H1 (cell line): ENCODE measurements at regions not wholly inside any gene's neighbourhood (a gene's known extent, or its start where the extent isn't known, plus 50 kb on each side); places are given as distances from the start of the nearest gene placed in this dataset.

Experiments
- CTCF ChIA-PET: fragments of 300-600 bp; sonication (Branson Sonifier 250); formaldehyde crosslinking; loops from one replicate; lab custom pipeline; 2021; ENCODE audit not compliant: partially characterized antibody; lab: Charles Lee
- POLR2A ChIA-PET: fragments of 300-600 bp; sonication (Branson Sonifier 250); formaldehyde crosslinking; loops from one replicate; lab custom pipeline; 2021; ENCODE audit warnings: inconsistent platforms; ENCODE audit not compliant: partially characterized antibody; lab: Charles Lee
- DNase-seq, 2 experiments: peaks; one replicate each; pipeline versions ENCODE4 v3.0.0 to v3.0.0-alpha.2; 2010 to 2022; ENCODE audit warnings: low spot score in 2 of 2, low read depth in 1 of 2, mixed read lengths in 1 of 2
- FAIRE-seq: peaks from 2 replicates; lab custom pipeline; 2011; peaks lifted over from hg19 to GRCh38; lab: Jason Lieb, UNC
- H2AFZ ChIP-seq: 2 replicates; pipeline ENCODE4 v1.8.1; 2012; ENCODE audit warnings: low read length, inconsistent platforms
- H2AK5ac ChIP-seq: 2 replicates; pipeline ENCODE4 v1.6.1; 2013; ENCODE audit warnings: low read depth, low read length
- H2BK120ac ChIP-seq: replicated peaks from 2 replicates; pipeline ENCODE3; 2013; ENCODE audit warnings: low read depth, low read length, inconsistent platforms
- H2BK12ac ChIP-seq: 2 replicates; pipeline ENCODE4 v1.6.1; 2013; ENCODE audit warnings: low read depth, low read length
- H2BK15ac ChIP-seq: 2 replicates; pipeline ENCODE4 v1.6.1; 2013; ENCODE audit warnings: low read length
- H2BK20ac ChIP-seq: 2 replicates; pipeline ENCODE4 v1.6.1; 2013; ENCODE audit warnings: low read length
- H2BK5ac ChIP-seq: 2 replicates; pipeline ENCODE4 v1.6.1; 2013; ENCODE audit warnings: low read depth, low read length
- H3K14ac ChIP-seq: 2 replicates; pipeline ENCODE4 v1.6.1; 2013; ENCODE audit warnings: inconsistent platforms; ENCODE audit not compliant: insufficient read length
- H3K18ac ChIP-seq: 2 replicates; pipeline ENCODE4 v1.6.1; 2013; ENCODE audit warnings: low read length; ENCODE audit errors: extremely low read depth
- H3K23ac ChIP-seq: 2 replicates; pipeline ENCODE4 v1.6.1; 2013; ENCODE audit warnings: inconsistent platforms; ENCODE audit not compliant: insufficient read length
- H3K23me2 ChIP-seq: 2 replicates; pipeline ENCODE4 v1.6.1; 2013; ENCODE audit warnings: low read depth, low read length
- H3K27ac ChIP-seq: 2 replicates; pipeline ENCODE4 v1.6.1; 2011; ENCODE audit warnings: low read depth, low read length, inconsistent platforms
- H3K27me3 ChIP-seq, 4 experiments: replicated peaks in 1 of 4; 1 replicate in 1 of 4; 2 replicates in 3 of 4; pipeline versions ENCODE4 v1.6.1 to v1.8.1; 2011 to 2013; ENCODE audit warnings: low read length in 3 of 4, mild to moderate bottlenecking in 3 of 4, inconsistent platforms in 2 of 4, mixed read lengths in 2 of 4, moderate library complexity in 1 of 4; ENCODE audit not compliant: control insufficient read depth in 3 of 4, insufficient read depth in 3 of 4; ENCODE audit errors: extremely low read depth in 1 of 4
- H3K36me3 ChIP-seq, 4 experiments: 2 replicates each; pipeline versions ENCODE4 v1.6.1 to v1.8.1; 2011 to 2013; ENCODE audit warnings: mild to moderate bottlenecking in 4 of 4, low read length in 3 of 4, moderate library complexity in 2 of 4, control low read depth in 1 of 4, inconsistent platforms in 1 of 4; ENCODE audit not compliant: insufficient read depth in 4 of 4, control insufficient read depth in 2 of 4
- H3K4ac ChIP-seq: replicated peaks from 2 replicates; pipeline ENCODE3; 2013; ENCODE audit warnings: low read length, low read depth, mixed read lengths, inconsistent platforms; ENCODE audit not compliant: insufficient read length
- H3K4me1 ChIP-seq, 4 experiments: replicated peaks in 1 of 4; 1 replicate in 1 of 4; 2 replicates in 3 of 4; pipeline versions ENCODE4 v1.6.1 to v1.8.1; 2011 to 2013; ENCODE audit warnings: low read length in 3 of 4, inconsistent platforms in 2 of 4, mixed read lengths in 1 of 4; ENCODE audit not compliant: insufficient read depth in 4 of 4, control insufficient read depth in 3 of 4
- H3K4me2 ChIP-seq, 2 experiments: 2 replicates each; pipeline versions ENCODE4 v1.6.1 to v1.8.1; 2011 to 2013; ENCODE audit warnings: low read depth in 2 of 2, low read length in 2 of 2, control low read depth in 1 of 2, inconsistent platforms in 1 of 2, mild to moderate bottlenecking in 1 of 2; ENCODE audit not compliant: insufficient read depth in 1 of 2
- H3K4me3 ChIP-seq, 4 experiments: fragments of 200-600, 300-600 bp in 1 of 4; sonication (generic), shearing (Covaris generic), sonication (Bioruptor Twin) in 1 of 4; 2 replicates each; pipeline versions ENCODE4 v1.5.1 to v1.8.1; 2011 to 2016; ENCODE audit warnings: low read length in 4 of 4, low read depth in 3 of 4, control low read depth in 2 of 4, inconsistent platforms in 2 of 4, mild to moderate bottlenecking in 2 of 4, mixed read lengths in 1 of 4, moderate library complexity in 1 of 4; ENCODE audit not compliant: insufficient read depth in 2 of 4; ENCODE audit errors: extremely low read depth in 1 of 4
- H3K56ac ChIP-seq: replicated peaks from 2 replicates; pipeline ENCODE3; 2013; ENCODE audit warnings: low read depth, mild to moderate bottlenecking, mixed read lengths, low read length, inconsistent platforms; ENCODE audit not compliant: insufficient read length
- H3K79me1 ChIP-seq: 2 replicates; pipeline ENCODE4 v1.6.1; 2013; ENCODE audit warnings: low read depth, low read length, control low read depth
- H3K79me2 ChIP-seq, 2 experiments: 2 replicates each; pipeline versions ENCODE4 v1.6.1 to v1.8.1; 2012 to 2013; ENCODE audit warnings: low read length in 2 of 2, mild to moderate bottlenecking in 2 of 2, inconsistent platforms in 1 of 2; ENCODE audit not compliant: insufficient read depth in 2 of 2, control insufficient read depth in 1 of 2
- H3K9ac ChIP-seq, 4 experiments: replicated peaks in 1 of 4; 1 replicate in 1 of 4; 2 replicates in 3 of 4; pipeline versions ENCODE4 v1.6.1 to v1.8.1; 2011 to 2013; ENCODE audit warnings: low read depth in 3 of 4, low read length in 3 of 4, control low read depth in 2 of 4, mild to moderate bottlenecking in 2 of 4, moderate library complexity in 2 of 4, inconsistent platforms in 1 of 4; ENCODE audit errors: extremely low read depth in 1 of 4
- H3K9me3 ChIP-seq, 2 experiments: 2 replicates each; pipeline versions ENCODE4 v1.6.1 to v1.8.1; 2012 to 2013; ENCODE audit warnings: mild to moderate bottlenecking in 2 of 2, moderate library complexity in 2 of 2, control low read depth in 1 of 2, inconsistent platforms in 1 of 2, low read depth in 1 of 2, low read length in 1 of 2, mixed read lengths in 1 of 2; ENCODE audit not compliant: insufficient read depth in 2 of 2
- H4K20me1 ChIP-seq, 2 experiments: replicated peaks in 1 of 2; 2 replicates each; pipeline versions ENCODE3 to v1.8.1; 2011 to 2013; ENCODE audit warnings: inconsistent platforms in 2 of 2, low read length in 2 of 2, mild to moderate bottlenecking in 1 of 2; ENCODE audit not compliant: insufficient read depth in 2 of 2, control insufficient read depth in 1 of 2
- H4K5ac ChIP-seq: 2 replicates; pipeline ENCODE4 v1.6.1; 2013; ENCODE audit warnings: low read length, low read depth, mixed read lengths, inconsistent platforms; ENCODE audit not compliant: insufficient read length
- H4K8ac ChIP-seq: 2 replicates; pipeline ENCODE4 v1.8.0; 2013; ENCODE audit warnings: mild to moderate bottlenecking, moderate library complexity, low read length, inconsistent platforms; ENCODE audit not compliant: insufficient read depth; ENCODE audit errors: extremely low read depth
- H4K91ac ChIP-seq: replicated peaks from 2 replicates; pipeline ENCODE3; 2013; ENCODE audit warnings: low read length, mixed read lengths, inconsistent platforms; ENCODE audit not compliant: insufficient read length
- ASH2L ChIP-seq: fragments of 200-600, 300-600 bp; sonication (generic); IDR thresholded peaks from one replicate; pipeline ENCODE4 v1.7.1; 2017; ENCODE audit warnings: low read length
- ATF2 ChIP-seq: IDR thresholded peaks from 2 replicates; pipeline ENCODE4 v1.6.1; 2012; ENCODE audit warnings: low read length, inconsistent platforms
- ATF3 ChIP-seq: IDR thresholded peaks from 2 replicates; pipeline ENCODE4 v1.6.1; 2011; ENCODE audit warnings: low read depth, mild to moderate bottlenecking, low read length; ENCODE audit not compliant: insufficient read depth
- CEBPB ChIP-seq: IDR thresholded peaks from 2 replicates; pipeline ENCODE4 v1.6.1; 2012; ENCODE audit warnings: low read depth, low read length
- KDM4A ChIP-seq: IDR thresholded peaks from one replicate; pipeline ENCODE4 v1.7.1; 2012; ENCODE audit warnings: low read depth, mild to moderate bottlenecking, moderate library complexity, low read length, inconsistent platforms; ENCODE audit not compliant: severe bottlenecking
- MAX ChIP-seq: IDR thresholded peaks from 2 replicates; pipeline ENCODE4 v1.6.1; 2012; ENCODE audit warnings: inconsistent platforms
- POLR2AphosphoS5 ChIP-seq: IDR thresholded peaks from 2 replicates; pipeline ENCODE4 v1.6.1; 2011; ENCODE audit warnings: low read depth, low read length
- SRF ChIP-seq: IDR thresholded peaks from 2 replicates; pipeline ENCODE4 v1.6.1; 2011; ENCODE audit warnings: mild to moderate bottlenecking, low read depth, low read length, moderate library complexity
- TAF1 ChIP-seq: IDR thresholded peaks from 2 replicates; pipeline ENCODE4 v1.6.1; 2011; ENCODE audit warnings: mild to moderate bottlenecking, low read depth, low read length
- WGBS, 2 experiments: shearing (Covaris generic) in 1 of 2; methylation state at CpG; one replicate each; pipeline versions ENCODE4 v1.1.6 to v1.1.7; 2013 to 2015; ENCODE audit warnings: low lambda C conversion rate in 2 of 2, mixed read lengths in 2 of 2, inconsistent platforms in 1 of 2, low coverage in 1 of 2, missing lambda C conversion rate in 1 of 2; ENCODE audit not compliant: insufficient replicate concordance in 2 of 2, insufficient coverage in 1 of 2, insufficient read length in 1 of 2; ENCODE audit errors: extremely low coverage in 1 of 2, missing lambda C conversion rate in 1 of 2; 5-methylcytosine and 5-hydroxymethylcytosine counted together
- TF ChIP-seq, protein P1 (sequence below), 3 experiments: IDR thresholded peaks; 1 replicate in 2 of 3; 2 replicates in 1 of 3; pipeline versions ENCODE4 v1.5.1 to v1.6.1; 2011; ENCODE audit warnings: low read length in 3 of 3, mild to moderate bottlenecking in 3 of 3, inconsistent platforms in 2 of 3, low read depth in 1 of 3, moderate library complexity in 1 of 3; ENCODE audit not compliant: insufficient read depth in 1 of 3; ENCODE audit errors: control extremely low read depth in 1 of 3

DNA sequence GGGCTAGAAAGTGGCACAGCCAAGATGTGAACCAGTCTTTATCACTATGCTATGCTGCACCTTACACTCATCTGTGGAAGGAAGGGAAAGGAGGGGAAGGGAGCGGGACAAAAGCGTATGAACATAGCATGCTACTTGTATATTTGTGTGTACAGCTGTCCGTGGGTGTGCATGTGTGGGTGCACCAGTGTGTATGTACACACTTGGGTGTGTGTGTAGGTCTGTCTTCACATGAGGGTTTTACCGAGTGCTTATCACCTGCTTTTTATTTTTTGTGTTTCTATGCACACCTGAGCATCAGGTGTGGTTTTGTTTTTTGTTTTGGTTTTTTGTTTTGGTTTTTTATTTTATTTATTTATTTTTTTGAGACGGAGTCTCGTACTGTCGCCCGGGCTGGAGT, 255.7 kb downstream of the RRAGC start:
- Histone ChIP-seq H3K4me1 (peaks cover 0 to 4% (median 4%) of the 10 kb centered on the region in 4 experiments; a peak in 5 of 7 replicates), H2BK20ac (no peak overlapping the region), H3K23ac (no peak overlapping the region), H2BK15ac (no peak overlapping the region), H2BK5ac (no peak overlapping the region), H3K56ac (no peak overlapping the region), H4K91ac (no peak overlapping the region), H3K4ac (no peak overlapping the region), H4K8ac (no peak overlapping the region), H3K9me3 (no peaks in the 10 kb centered on the region), H3K36me3 (no peaks in the 10 kb centered on the region), H3K4me3 (no peak overlapping the region), H3K23me2 (no peaks in the 10 kb centered on the region), H3K79me2 (no peaks in the 10 kb centered on the region), H3K27me3 (peaks cover 5 to 40% (median 19%) of the 10 kb centered on the region in 4 experiments), H3K79me1 (no peaks in the 10 kb centered on the region), H4K20me1 (peaks cover 0 to 2% of the 10 kb centered on the region in 2 experiments), H3K18ac (no peak overlapping the region), H2AFZ (no peak overlapping the region), H4K5ac (no peak overlapping the region), H3K4me2 (no peak overlapping the region), H3K14ac (no peak overlapping the region), H2BK120ac (no peak overlapping the region), H2BK12ac (no peak overlapping the region), H3K9ac (no peak overlapping the region), H2AK5ac (no peak overlapping the region), H3K27ac (no peak overlapping the region)
- CTCF ChIA-PET: interaction anchor here (1.2 to 1.5 kb wide), 3 partner anchors 10 to 221 kb away, joined by 4 read pairs; no protein-coding TSS in a partner anchor
- no peak for DNase-seq
- 75% methylated on average over 8 of the region's 8 CpGs; no CpG with 5 or more reads in 1 of the 2 experiments for WGBS, 2 experiments
- POLR2A ChIA-PET: no interaction called here
- no peak for FAIRE-seq
- no peak for TF ChIP-seq TAF1
- no peak for TF ChIP-seq SRF
- TF ChIP-seq CEBPB: no peak
- TF ChIP-seq, protein P1, sequence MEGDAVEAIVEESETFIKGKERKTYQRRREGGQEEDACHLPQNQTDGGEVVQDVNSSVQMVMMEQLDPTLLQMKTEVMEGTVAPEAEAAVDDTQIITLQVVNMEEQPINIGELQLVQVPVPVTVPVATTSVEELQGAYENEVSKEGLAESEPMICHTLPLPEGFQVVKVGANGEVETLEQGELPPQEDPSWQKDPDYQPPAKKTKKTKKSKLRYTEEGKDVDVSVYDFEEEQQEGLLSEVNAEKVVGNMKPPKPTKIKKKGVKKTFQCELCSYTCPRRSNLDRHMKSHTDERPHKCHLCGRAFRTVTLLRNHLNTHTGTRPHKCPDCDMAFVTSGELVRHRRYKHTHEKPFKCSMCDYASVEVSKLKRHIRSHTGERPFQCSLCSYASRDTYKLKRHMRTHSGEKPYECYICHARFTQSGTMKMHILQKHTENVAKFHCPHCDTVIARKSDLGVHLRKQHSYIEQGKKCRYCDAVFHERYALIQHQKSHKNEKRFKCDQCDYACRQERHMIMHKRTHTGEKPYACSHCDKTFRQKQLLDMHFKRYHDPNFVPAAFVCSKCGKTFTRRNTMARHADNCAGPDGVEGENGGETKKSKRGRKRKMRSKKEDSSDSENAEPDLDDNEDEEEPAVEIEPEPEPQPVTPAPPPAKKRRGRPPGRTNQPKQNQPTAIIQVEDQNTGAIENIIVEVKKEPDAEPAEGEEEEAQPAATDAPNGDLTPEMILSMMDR (IDR thresholded peaks at IDR 0.05; ENCODE audit: control extremely low read depth in 1 of 3, insufficient read depth in 1 of 3, low read depth in 1 of 3, low read length in 3 of 3): no peak
- no peak for TF ChIP-seq ATF2
- no peak for TF ChIP-seq ASH2L
- no peak for TF ChIP-seq ATF3
- TF ChIP-seq MAX: no peak
- TF ChIP-seq KDM4A: no peak
- TF ChIP-seq POLR2AphosphoS5: no peak
